HG03025 (cell line): ENCODE measurements at regions not wholly inside any gene's neighbourhood (a gene's known extent, or its start where the extent isn't known, plus 50 kb on each side); places are given as distances from the start of the nearest gene placed in this dataset.

Experiments
- ATAC-seq: cut with Tn5 transposase; IDR thresholded peaks from one replicate; pipeline ENCODE4 v1.9.1; 2021; ENCODE audit warnings: mild to moderate bottlenecking, moderate library complexity; ENCODE audit not compliant: unreplicated experiment, low FRiP score

- ATAC-seq: no peak
These were observed 392.2 kb upstream of the ANO3 start for GRCh38 chr11:25939691-25940090.

- no peak for ATAC-seq
These were observed 390.6 kb upstream of the ANO3 start for GRCh38 chr11:25941353-25941752.

GRCh38 chr11:25943031-25943430 lies 388.9 kb upstream of the ANO3 start:
- ATAC-seq: no peak

GRCh38 chr11:25943777-25944661 lies 387.9 kb upstream of the ANO3 start:
- ATAC-seq: no peak

GRCh38 chr11:25949918-25950317 lies 382.0 kb upstream of the ANO3 start:
- ATAC-seq: no peak

GRCh38 chr11:25953006-25953405 lies 378.9 kb upstream of the ANO3 start:
- no peak for ATAC-seq

GRCh38 chr11:25958045-25958444 lies 373.9 kb upstream of the ANO3 start:
- ATAC-seq: no peak

GRCh38 chr11:25961539-25961938 lies 370.4 kb upstream of the ANO3 start:
- no peak for ATAC-seq

GRCh38 chr11:25970726-25971508 lies 361.0 kb upstream of the ANO3 start:
- ATAC-seq: no peak

- no peak for ATAC-seq
These were observed 351.8 kb upstream of the ANO3 start for GRCh38 chr11:25980091-25980490.

- ATAC-seq: peak; percentile 93
These were observed 349.9 kb upstream of the ANO3 start for GRCh38 chr11:25981998-25982397.

- ATAC-seq: no peak
These were observed 348.6 kb upstream of the ANO3 start for GRCh38 chr11:25983280-25983679.

- no peak for ATAC-seq
These were observed 343.8 kb upstream of the ANO3 start for GRCh38 chr11:25988178-25988577.

GRCh38 chr11:25990406-25990805 lies 341.5 kb upstream of the ANO3 start:
- no peak for ATAC-seq

- no peak for ATAC-seq
These were observed 340.5 kb upstream of the ANO3 start for GRCh38 chr11:25991476-25991875.

- ATAC-seq: no peak
These were observed 339.6 kb upstream of the ANO3 start for GRCh38 chr11:25992294-25992693.

GRCh38 chr11:25993016-25993415 lies 338.9 kb upstream of the ANO3 start:
- ATAC-seq: no peak

GRCh38 chr11:26011474-26011873 lies 320.5 kb upstream of the ANO3 start:
- no peak for ATAC-seq

GRCh38 chr11:26014456-26015115 lies 317.3 kb upstream of the ANO3 start:
- no peak for ATAC-seq

- ATAC-seq: no peak
These were observed 314.5 kb upstream of the ANO3 start for GRCh38 chr11:26017322-26017860.

- ATAC-seq: no peak
These were observed 314.0 kb upstream of the ANO3 start for GRCh38 chr11:26017903-26018302.
